Upper lobe of left lung (tissue), 6 donors: ENCODE measurements at regions not wholly inside any gene's neighbourhood (a gene's known extent, or its start where the extent isn't known, plus 50 kb on each side); places are given as distances from the start of the nearest gene placed in this dataset.
"Not testable (repeated sequence)": the region's sequence is repeated elsewhere in the genome, so short reads cannot be mapped to it uniquely, and the experiment has no call there.

ENCODE experiments used
- ATAC-seq, 2 donors: fragments of 200-7000 bp; cut with Tn5 transposase; one replicate each; pipeline ENCODE4 v1.9.1; 2022; ENCODE audit warnings: mild to moderate bottlenecking in 2 of 2, moderate library complexity in 2 of 2; ENCODE audit not compliant: low FRiP score in 2 of 2
- DNase-seq, 2 donors: peaks; one replicate each; pipeline ENCODE4 v3.0.0-alpha.2; 2019 to 2020
- H3K27ac ChIP-seq, 4 donors: fragments of 200-600 bp; sonication (generic); one replicate each; pipeline ENCODE4 v1.5.1; 2016 to 2019
- H3K27me3 ChIP-seq, 4 donors: fragments of 200-600 bp; sonication (generic); one replicate each; pipeline ENCODE4 v1.5.1; 2017 to 2019
- H3K36me3 ChIP-seq, 4 donors: fragments of 200-600 bp; sonication (generic); one replicate each; pipeline ENCODE4 v1.5.1; 2016 to 2019
- H3K4me1 ChIP-seq, 4 donors: fragments of 200-600 bp; sonication (generic); one replicate each; pipeline ENCODE4 v1.5.1; 2018 to 2019
- H3K4me3 ChIP-seq, 4 donors: fragments of 200-600 bp; sonication (generic); one replicate each; pipeline ENCODE4 v1.5.1; 2017 to 2019; ENCODE audit warnings: mild to moderate bottlenecking in 2 of 4, moderate library complexity in 1 of 4
- H3K9me3 ChIP-seq, 4 donors: fragments of 200-600 bp; sonication (generic); one replicate each; pipeline ENCODE4 v1.5.1; 2018 to 2019
- EP300 ChIP-seq, 4 donors: sonication (generic); formaldehyde crosslinking; IDR thresholded peaks; one replicate each; pipeline ENCODE4 v1.5.1; 2017; ENCODE audit warnings: antibody characterized with exemption in 4 of 4, control low read depth in 2 of 4
- POLR2A ChIP-seq, 4 donors: fragments of 450-650 bp; IDR thresholded peaks; one replicate each; pipeline ENCODE4 v1.5.1; 2016 to 2017; ENCODE audit warnings: antibody characterized with exemption in 4 of 4, mild to moderate bottlenecking in 2 of 4
- POLR2AphosphoS5 ChIP-seq, 2 donors: sonication (generic); formaldehyde crosslinking; IDR thresholded peaks; one replicate each; pipeline ENCODE4 v1.5.1; 2017; ENCODE audit warnings: antibody characterized with exemption in 2 of 2
- WGBS, 2 donors: methylation state at CpG; one replicate each; pipeline ENCODE4 v1.1.5; 2017 to 2018; 5-methylcytosine and 5-hydroxymethylcytosine counted together
- TF ChIP-seq, protein P1 (sequence below), 6 experiments: fragments of 450-650 bp in 4 of 6; fragments of 200-600 bp in 2 of 6; sonication (generic) in 2 of 6; IDR thresholded peaks; one replicate each; pipeline ENCODE4 v1.5.1; 2016 to 2019; ENCODE audit warnings: antibody characterized with exemption in 6 of 6
- donor health status: DM: no; HTN: no; CAD: no; lungs with moderate emphysema.
- donor health status: DM: no; HTN: yes; CAD: no; lungs with severe emphysema.

DNA sequence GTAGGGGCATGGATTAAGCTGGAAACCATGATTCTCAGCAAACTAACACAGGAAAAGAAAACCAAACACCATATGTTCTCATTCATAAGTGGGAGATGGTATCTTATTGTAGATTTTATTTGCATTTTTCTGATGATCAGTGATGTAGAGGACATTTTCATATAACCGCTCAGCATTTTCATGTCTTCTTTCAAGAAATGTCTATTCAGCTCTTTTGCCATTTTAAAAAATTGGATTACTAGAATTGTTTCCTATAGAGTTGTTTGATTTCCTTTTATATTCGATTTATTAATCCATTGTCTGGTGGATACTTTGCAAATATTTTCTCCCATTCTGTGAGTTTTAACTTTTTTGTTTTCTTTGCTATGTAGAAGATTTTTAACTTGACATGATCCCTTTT lies 682.2 kb upstream of the BCHE start:
- 67 to 68% methylated on average over 2 of the region's 2 CpGs for WGBS, 2 donors

DNA sequence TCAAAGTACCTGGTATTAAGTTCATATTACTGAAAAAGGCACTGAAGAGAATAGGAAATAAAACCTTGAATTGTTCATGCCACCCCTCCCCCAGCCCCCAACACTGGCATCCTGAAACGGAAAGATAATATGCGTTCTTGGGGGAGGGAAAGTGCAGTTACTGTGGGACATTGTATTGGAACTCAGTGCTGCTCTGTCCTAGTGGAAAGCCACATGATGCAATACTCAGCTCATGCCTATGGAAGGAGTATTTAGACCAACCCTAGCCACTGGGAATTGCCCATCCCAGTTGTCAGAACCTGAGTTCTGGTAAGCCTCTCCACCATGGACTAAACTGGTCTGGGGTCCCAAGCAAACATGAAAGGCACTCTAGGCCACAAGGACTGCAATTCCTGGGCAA lies 680.8 kb upstream of the BCHE start:
- 93 to 96% methylated on average over 2 of the region's 2 CpGs for WGBS, 2 donors
- TF ChIP-seq, protein P1, sequence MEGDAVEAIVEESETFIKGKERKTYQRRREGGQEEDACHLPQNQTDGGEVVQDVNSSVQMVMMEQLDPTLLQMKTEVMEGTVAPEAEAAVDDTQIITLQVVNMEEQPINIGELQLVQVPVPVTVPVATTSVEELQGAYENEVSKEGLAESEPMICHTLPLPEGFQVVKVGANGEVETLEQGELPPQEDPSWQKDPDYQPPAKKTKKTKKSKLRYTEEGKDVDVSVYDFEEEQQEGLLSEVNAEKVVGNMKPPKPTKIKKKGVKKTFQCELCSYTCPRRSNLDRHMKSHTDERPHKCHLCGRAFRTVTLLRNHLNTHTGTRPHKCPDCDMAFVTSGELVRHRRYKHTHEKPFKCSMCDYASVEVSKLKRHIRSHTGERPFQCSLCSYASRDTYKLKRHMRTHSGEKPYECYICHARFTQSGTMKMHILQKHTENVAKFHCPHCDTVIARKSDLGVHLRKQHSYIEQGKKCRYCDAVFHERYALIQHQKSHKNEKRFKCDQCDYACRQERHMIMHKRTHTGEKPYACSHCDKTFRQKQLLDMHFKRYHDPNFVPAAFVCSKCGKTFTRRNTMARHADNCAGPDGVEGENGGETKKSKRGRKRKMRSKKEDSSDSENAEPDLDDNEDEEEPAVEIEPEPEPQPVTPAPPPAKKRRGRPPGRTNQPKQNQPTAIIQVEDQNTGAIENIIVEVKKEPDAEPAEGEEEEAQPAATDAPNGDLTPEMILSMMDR (IDR thresholded peaks at IDR 0.05): no peak
- Histone ChIP-seq H3K27ac (no peak overlapping the region), H3K36me3 (no peaks in the 10 kb centered on the region), H3K9me3 (peaks cover 0 to under 1% (median 0%) of the 10 kb centered on the region in 4 donors), H3K4me3 (no peak overlapping the region), H3K27me3 (no peaks in the 10 kb centered on the region), H3K4me1 (no peaks in the 10 kb centered on the region)
- ATAC-seq (no peak), DNase-seq (no peak)

More for the DNA sequence above, 682.2 kb upstream of the BCHE start:
- H3K36me3 ChIP-seq: no peaks in the 10 kb centered on the region
- no peaks in the 10 kb centered on the region for H3K9me3 ChIP-seq
- ATAC-seq (no peak), DNase-seq (no peak)
- no peaks in the 10 kb centered on the region for H3K4me1 ChIP-seq
- no peak overlapping the region for H3K4me3 ChIP-seq
- H3K27me3 ChIP-seq: no peaks in the 10 kb centered on the region
- TF ChIP-seq EP300 (IDR thresholded peaks at IDR 0.05) (no peak), POLR2AphosphoS5 (IDR thresholded peaks at IDR 0.05) (no peak)
- TF ChIP-seq, protein P1 (IDR thresholded peaks at IDR 0.05): no peak
- no peak overlapping the region for H3K27ac ChIP-seq

DNA sequence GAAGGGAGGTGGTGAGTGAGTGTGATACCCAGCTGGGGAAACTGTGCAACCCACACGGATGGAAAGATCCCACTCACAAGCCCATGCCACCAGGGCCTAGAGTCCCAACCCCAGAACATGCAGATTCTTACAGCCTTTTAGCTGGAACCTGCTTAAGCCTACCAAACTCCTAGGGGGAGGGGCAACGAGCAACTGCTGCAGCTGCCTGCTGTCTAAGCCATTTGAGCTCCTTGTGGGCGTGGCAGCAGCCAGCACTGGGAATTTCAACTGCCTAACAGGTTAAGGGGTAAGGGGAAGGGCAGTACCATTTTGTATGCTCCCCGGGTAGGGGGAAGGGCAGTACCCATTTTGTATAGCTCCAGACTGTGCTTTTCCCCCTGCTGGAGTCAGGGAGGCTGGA lies 673.2 kb upstream of the BCHE start:
- no peak for ATAC-seq

DNA sequence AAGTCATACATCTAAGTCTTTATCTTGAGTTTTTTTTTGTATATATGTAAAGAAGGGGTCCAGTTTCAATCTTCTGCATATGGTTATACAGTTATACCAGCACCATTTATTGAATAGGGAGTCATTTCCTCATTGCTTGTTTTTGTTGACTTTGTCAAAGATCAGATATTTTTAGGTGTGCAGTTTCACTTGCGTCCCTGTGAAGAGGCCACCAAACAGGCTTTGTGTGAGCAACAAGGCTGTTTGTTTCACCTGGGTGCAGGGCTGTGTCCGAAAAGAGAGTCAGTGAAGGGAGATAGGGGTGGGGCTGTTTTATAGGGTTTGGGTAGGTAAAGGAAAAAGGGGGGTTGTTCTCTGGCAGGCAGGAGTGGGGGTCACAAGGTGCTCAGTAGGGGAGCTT lies 663.2 kb upstream of the BCHE start:
- H3K4me3 ChIP-seq, ATAC-seq, H3K27ac ChIP-seq, H3K9me3 ChIP-seq, H3K36me3 ChIP-seq, H3K4me1 ChIP-seq, DNase-seq, H3K27me3 ChIP-seq: not testable (repeated sequence)
- WGBS, 2 donors: 88 to 90% methylated on average over 2 of the region's 2 CpGs

More for the DNA sequence above, 673.2 kb upstream of the BCHE start:
- Histone ChIP-seq H3K36me3 (no peaks in the 10 kb centered on the region), H3K9me3 (peaks cover 0 to 8% (median 0%) of the 10 kb centered on the region in 4 donors), H3K27ac (no peak overlapping the region), H3K27me3 (no peaks in the 10 kb centered on the region), H3K4me3 (no peak overlapping the region), H3K4me1 (no peaks in the 10 kb centered on the region)
- 59 to 76% methylated on average over 3 to 4 of the region's 4 CpGs for WGBS, 2 donors
- TF ChIP-seq POLR2AphosphoS5 (IDR thresholded peaks at IDR 0.05) (no peak), POLR2A (IDR thresholded peaks at IDR 0.05) (no peak), EP300 (IDR thresholded peaks at IDR 0.05) (no peak)
- TF ChIP-seq, protein P1 (IDR thresholded peaks at IDR 0.05): no peak
- DNase-seq: no peak

DNA sequence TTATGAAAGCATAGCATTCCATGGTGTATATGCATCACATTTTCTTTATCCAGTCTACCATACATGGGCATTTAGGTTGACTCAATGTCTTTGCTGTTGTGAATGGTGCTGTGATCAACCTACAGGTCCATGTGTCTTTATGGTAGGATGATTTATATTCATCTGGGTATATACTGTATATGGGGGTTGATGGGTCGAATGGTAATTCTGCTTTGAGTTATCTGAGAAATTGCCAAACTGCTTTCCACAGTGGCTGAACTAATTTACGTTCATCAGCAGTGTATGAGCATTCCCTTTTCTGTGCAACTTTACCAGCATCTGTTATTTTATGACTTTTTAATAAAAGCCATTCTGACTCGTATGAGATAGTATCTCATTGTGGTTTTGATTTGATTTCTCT lies 662.4 kb upstream of the BCHE start:
- Histone ChIP-seq H3K9me3 (peaks cover 0 to 3% (median 0%) of the 10 kb centered on the region in 4 donors), H3K27me3 (no peaks in the 10 kb centered on the region), H3K36me3 (no peaks in the 10 kb centered on the region), H3K4me3 (no peak overlapping the region), H3K4me1 (no peaks in the 10 kb centered on the region), H3K27ac (no peak overlapping the region)
- WGBS, 2 donors: 78 to 84% methylated on average over 3 of the region's 3 CpGs
- DNase-seq (no peak), ATAC-seq (no peak)
- TF ChIP-seq EP300 (IDR thresholded peaks at IDR 0.05) (no peak), POLR2AphosphoS5 (IDR thresholded peaks at IDR 0.05) (no peak), POLR2A (IDR thresholded peaks at IDR 0.05) (no peak)
- TF ChIP-seq, protein P1 (IDR thresholded peaks at IDR 0.05): no peak
